ENCODE measurements at regions not wholly inside any gene's neighbourhood (a gene's known extent, or its start where the extent isn't known, plus 50 kb on each side); places are given as distances from the start of the nearest gene placed in this dataset.

- TF ChIP-seq, protein P1, sequence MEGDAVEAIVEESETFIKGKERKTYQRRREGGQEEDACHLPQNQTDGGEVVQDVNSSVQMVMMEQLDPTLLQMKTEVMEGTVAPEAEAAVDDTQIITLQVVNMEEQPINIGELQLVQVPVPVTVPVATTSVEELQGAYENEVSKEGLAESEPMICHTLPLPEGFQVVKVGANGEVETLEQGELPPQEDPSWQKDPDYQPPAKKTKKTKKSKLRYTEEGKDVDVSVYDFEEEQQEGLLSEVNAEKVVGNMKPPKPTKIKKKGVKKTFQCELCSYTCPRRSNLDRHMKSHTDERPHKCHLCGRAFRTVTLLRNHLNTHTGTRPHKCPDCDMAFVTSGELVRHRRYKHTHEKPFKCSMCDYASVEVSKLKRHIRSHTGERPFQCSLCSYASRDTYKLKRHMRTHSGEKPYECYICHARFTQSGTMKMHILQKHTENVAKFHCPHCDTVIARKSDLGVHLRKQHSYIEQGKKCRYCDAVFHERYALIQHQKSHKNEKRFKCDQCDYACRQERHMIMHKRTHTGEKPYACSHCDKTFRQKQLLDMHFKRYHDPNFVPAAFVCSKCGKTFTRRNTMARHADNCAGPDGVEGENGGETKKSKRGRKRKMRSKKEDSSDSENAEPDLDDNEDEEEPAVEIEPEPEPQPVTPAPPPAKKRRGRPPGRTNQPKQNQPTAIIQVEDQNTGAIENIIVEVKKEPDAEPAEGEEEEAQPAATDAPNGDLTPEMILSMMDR (IDR thresholded peaks at IDR 0.05), result peak in 5 of 7 experiments; percentile 12 to 53 (median 30)
- no peak for TF ChIP-seq POLR2A (IDR thresholded peaks at IDR 0.05)
These were observed 252.1 kb upstream of the TMCO5A start for GRCh38 chr15:37682304-37682703.
